Stomach (tissue), 8 donors: ENCODE measurements at regions not wholly inside any gene's neighbourhood (a gene's known extent, or its start where the extent isn't known, plus 50 kb on each side); places are given as distances from the start of the nearest gene placed in this dataset.
A peak's percentile ranks its signal among the peaks of the same experiment; 100 is the strongest.

ENCODE experiments used
- DNase-seq, 2 donors: peaks; one replicate each; pipeline versions ENCODE4 v3.0.0 to v3.0.0-alpha.2; 2013 to 2019
- H3K27ac ChIP-seq, 5 donors: fragments of 200-600 bp in 4 of 5; sonication (generic) in 4 of 5; one replicate each; pipeline ENCODE4 v1.5.1; 2013 to 2019; ENCODE audit warnings: mild to moderate bottlenecking in 1 of 5, moderate library complexity in 1 of 5
- H3K27me3 ChIP-seq, 3 donors: fragments of 200-600 bp; sonication (generic); one replicate each; pipeline ENCODE4 v1.5.1; 2017 to 2019; ENCODE audit warnings: mixed run types in 1 of 3
- H3K36me3 ChIP-seq, 4 donors: fragments of 200-600 bp; sonication (generic); 1 replicate in 3 of 4; 2 replicates in 1 of 4; pipeline ENCODE4 v1.5.1; 2016 to 2019
- H3K4me1 ChIP-seq, 4 donors: fragments of 200-600 bp; sonication (generic); one replicate each; pipeline ENCODE4 v1.5.1; 2016 to 2019
- H3K4me3 ChIP-seq, 4 donors: fragments of 200-600 bp; sonication (generic) in 3 of 4; one replicate each; pipeline ENCODE4 v1.5.1; 2016 to 2019; ENCODE audit warnings: mild to moderate bottlenecking in 1 of 4
- H3K9me3 ChIP-seq, 4 donors: fragments of 200-600 bp; sonication (generic); one replicate each; pipeline ENCODE4 v1.5.1; 2016 to 2019
- CTCF ChIP-seq, 7 experiments: fragments of 450-650 bp in 4 of 7; fragments of 200-600 bp in 3 of 7; sonication (generic) in 3 of 7; IDR thresholded peaks; one replicate each; pipeline ENCODE4 v1.5.1; 2016 to 2019; ENCODE audit warnings: antibody characterized with exemption in 7 of 7, control low read depth in 2 of 7, mild to moderate bottlenecking in 1 of 7
- EP300 ChIP-seq: sonication (generic); formaldehyde crosslinking; IDR thresholded peaks from one replicate; pipeline ENCODE4 v1.6.1; 2017; ENCODE audit warnings: antibody characterized with exemption
- POLR2A ChIP-seq, 4 donors: fragments of 450-650 bp; IDR thresholded peaks; one replicate each; pipeline ENCODE4 v1.6.1; 2016; ENCODE audit warnings: antibody characterized with exemption in 4 of 4, control low read depth in 2 of 4, mild to moderate bottlenecking in 1 of 4, moderate library complexity in 1 of 4
- POLR2AphosphoS5 ChIP-seq, 3 donors: sonication (generic); formaldehyde crosslinking; IDR thresholded peaks; one replicate each; pipeline ENCODE4 v1.6.1; 2016; ENCODE audit warnings: antibody characterized with exemption in 3 of 3
- WGBS, 5 donors: extraction: QIAGEN DNeasy Blood & Tissue Kit in 3 of 5; methylation state at CpG; one replicate each; pipeline versions ENCODE4 v1.1.5 to v1.1.7; 2013 to 2018; 5-methylcytosine and 5-hydroxymethylcytosine counted together
- intact Hi-C: fragments of 100-400 bp; cut with DNase I; formaldehyde crosslinking; loops from one replicate; pipeline ENCODE4 v1.15.1; 2023; ENCODE audit warnings: low total_unique reads
- donor health status: healthy with polysubstance abuse.
- donor health status: Bipolar disorder and iron deficiency.
- donor health status: healthy.

- Histone ChIP-seq H3K9me3 (no peaks in the 10 kb centered on the region), H3K27ac (no peak overlapping the region), H3K4me1 (no peaks in the 10 kb centered on the region), H3K27me3 (no peaks in the 10 kb centered on the region), H3K36me3 (no peaks in the 10 kb centered on the region), H3K4me3 (no peak overlapping the region)
- TF ChIP-seq POLR2AphosphoS5 (IDR thresholded peaks at IDR 0.05) (no peak), CTCF (IDR thresholded peaks at IDR 0.05) (no peak), EP300 (no peak), POLR2A (IDR thresholded peaks at IDR 0.05) (no peak)
- peak in 1 of 2 donors; percentile 9 for DNase-seq
- intact Hi-C loops = no loop called here
- 77 to 95% (median 87%) methylated on average over 3 of the region's 3 CpGs for whole genome bisulfite sequencing, 5 donors
Measured at GRCh38 chr6:165086814-165087213, 222.6 kb downstream of the C6orf118 start.

- H3K27ac ChIP-seq = no peak overlapping the region
- no peaks in the 10 kb centered on the region for H3K36me3 ChIP-seq
- DNase-seq = no peak
- H3K4me1 ChIP-seq = no peaks in the 10 kb centered on the region
- intact Hi-C loops = no loop called here
- WGBS, 5 donors = 72 to 92% (median 85%) methylated on average over 2 of the region's 2 CpGs
- no peaks in the 10 kb centered on the region for H3K27me3 ChIP-seq
- H3K9me3 ChIP-seq = no peaks in the 10 kb centered on the region
- TF ChIP-seq POLR2A (IDR thresholded peaks at IDR 0.05) = no peak
- TF ChIP-seq POLR2AphosphoS5 (IDR thresholded peaks at IDR 0.05) = no peak
- TF ChIP-seq CTCF (IDR thresholded peaks at IDR 0.05) = no peak
- H3K4me3 ChIP-seq = no peak overlapping the region
Measured at GRCh38 chr6:165082636-165083035, 226.8 kb downstream of the C6orf118 start.

GRCh38 chr6:165081944-165082532, 227.4 kb downstream of the C6orf118 start:
- TF ChIP-seq CTCF (IDR thresholded peaks at IDR 0.05) (no peak), EP300 (no peak), POLR2AphosphoS5 (IDR thresholded peaks at IDR 0.05) (no peak), POLR2A (IDR thresholded peaks at IDR 0.05) (no peak)
- WGBS, 5 donors = 67 to 74% (median 72%) methylated on average over 9 of the region's 9 CpGs
- no peak overlapping the region for H3K4me3 ChIP-seq

GRCh38 chr6:165077876-165078275, 231.5 kb downstream of the C6orf118 start:
- Histone ChIP-seq H3K4me1 (no peaks in the 10 kb centered on the region), H3K36me3 (no peaks in the 10 kb centered on the region), H3K4me3 (no peak overlapping the region), H3K27me3 (no peaks in the 10 kb centered on the region), H3K9me3 (no peaks in the 10 kb centered on the region), H3K27ac (no peak overlapping the region)
- TF ChIP-seq POLR2A (IDR thresholded peaks at IDR 0.05) (no peak), POLR2AphosphoS5 (IDR thresholded peaks at IDR 0.05) (no peak), CTCF (IDR thresholded peaks at IDR 0.05) (no peak), EP300 (no peak)
- 77 to 91% (median 83%) methylated on average over 2 of the region's 2 CpGs for WGBS, 5 donors
- no peak for DNase-seq
- intact Hi-C loops = no loop called here

More at GRCh38 chr6:165081944-165082532, 227.4 kb downstream of the C6orf118 start:
- Histone ChIP-seq H3K27me3 (no peaks in the 10 kb centered on the region), H3K27ac (no peak overlapping the region), H3K36me3 (no peaks in the 10 kb centered on the region), H3K4me1 (no peaks in the 10 kb centered on the region), H3K9me3 (no peaks in the 10 kb centered on the region)
- intact Hi-C loops = no loop called here
- DNase-seq = no peak
